CD4-positive, alpha-beta T cell treated with Interleukin-21 for 1 hour (primary cell): ENCODE measurements at regions not wholly inside any gene's neighbourhood (a gene's known extent, or its start where the extent isn't known, plus 50 kb on each side); places are given as distances from the start of the nearest gene placed in this dataset.
"Not testable (repeated sequence)": the region's sequence is repeated elsewhere in the genome, so short reads cannot be mapped to it uniquely, and the experiment has no call there.

Experiments used
- DNase-seq: peaks from one replicate; pipeline ENCODE4 v3.0.0-alpha.2; 2020

GRCh38 chr11:12585861-12586260, 88.4 kb upstream of the TEAD1 start:
- no peak for DNase-seq

GRCh38 chr11:12587333-12587991, 86.8 kb upstream of the TEAD1 start:
- DNase-seq, result no peak

DNA sequence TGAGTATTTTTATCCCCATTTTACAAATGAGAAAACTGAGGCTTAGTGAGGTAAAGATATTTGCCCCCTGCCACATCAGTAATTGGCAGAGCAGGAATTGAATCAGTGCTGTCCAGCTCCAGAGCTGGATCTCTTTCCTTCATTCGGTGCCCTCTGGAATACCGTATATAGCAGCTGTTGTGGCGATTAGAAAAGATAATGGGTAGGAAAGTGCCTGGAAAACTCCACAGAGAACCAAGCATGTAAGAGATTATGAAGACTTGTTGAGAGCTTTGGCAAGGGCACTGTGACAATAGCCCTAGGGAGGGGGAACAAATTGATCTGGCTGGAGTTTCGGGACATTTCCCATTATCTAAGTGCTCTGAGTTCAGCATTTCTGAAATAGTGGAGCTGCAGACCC, 82.5 kb upstream of the TEAD1 start:
- no peak for DNase-seq

DNA sequence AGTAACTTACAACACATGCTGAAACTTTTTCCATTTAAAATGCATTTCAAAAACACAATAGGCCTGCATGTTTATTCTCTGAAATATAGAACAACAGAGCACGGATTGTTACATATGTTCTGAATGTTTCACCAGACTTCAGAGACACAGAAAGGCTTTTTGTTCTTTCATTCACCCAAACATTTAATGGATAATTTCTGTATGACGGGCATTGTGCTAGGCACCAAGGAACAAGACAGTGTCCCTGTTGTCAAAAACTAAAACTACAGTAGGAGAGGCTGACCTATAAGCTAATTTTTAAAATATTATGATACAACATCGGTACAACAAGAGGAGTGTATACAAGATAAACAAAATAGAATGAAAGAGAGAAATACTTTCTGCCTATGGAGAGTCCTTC, 81.9 kb upstream of the TEAD1 start:
- DNase-seq, result no peak

DNA sequence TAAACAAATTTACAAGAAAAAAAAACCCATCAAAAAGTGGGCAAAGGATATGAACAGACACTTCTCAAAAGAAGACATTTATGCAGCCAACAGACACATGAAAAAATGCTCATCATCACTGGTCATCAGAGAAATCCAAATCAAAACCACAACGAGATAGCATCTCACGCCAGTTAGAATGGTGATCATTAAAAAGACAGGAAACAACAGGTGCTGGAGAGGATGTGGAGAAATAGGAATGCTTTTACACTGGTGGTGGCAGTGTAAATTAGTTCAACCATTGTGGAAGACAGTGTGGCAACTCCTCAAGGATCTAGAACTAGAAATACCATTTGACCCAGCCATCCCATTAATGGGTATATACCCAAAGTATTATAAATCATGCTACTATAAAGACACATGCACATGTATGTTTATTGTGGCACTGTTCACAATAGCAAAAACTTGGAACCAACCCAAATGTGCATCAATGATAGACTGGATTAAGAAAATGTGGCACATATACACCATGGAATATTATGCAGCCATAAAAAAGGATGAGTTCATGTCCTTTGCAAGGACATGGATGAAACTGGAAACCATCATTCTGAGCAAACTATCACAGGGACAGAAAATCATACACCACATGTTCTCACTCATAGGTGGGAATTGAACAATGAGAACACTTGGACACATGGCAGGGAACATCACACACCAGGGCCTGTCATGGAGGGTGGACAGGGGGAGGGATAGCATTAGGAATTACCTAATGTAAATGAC, 79.0 kb upstream of the TEAD1 start:
- DNase-seq, result not testable (repeated sequence)

DNA sequence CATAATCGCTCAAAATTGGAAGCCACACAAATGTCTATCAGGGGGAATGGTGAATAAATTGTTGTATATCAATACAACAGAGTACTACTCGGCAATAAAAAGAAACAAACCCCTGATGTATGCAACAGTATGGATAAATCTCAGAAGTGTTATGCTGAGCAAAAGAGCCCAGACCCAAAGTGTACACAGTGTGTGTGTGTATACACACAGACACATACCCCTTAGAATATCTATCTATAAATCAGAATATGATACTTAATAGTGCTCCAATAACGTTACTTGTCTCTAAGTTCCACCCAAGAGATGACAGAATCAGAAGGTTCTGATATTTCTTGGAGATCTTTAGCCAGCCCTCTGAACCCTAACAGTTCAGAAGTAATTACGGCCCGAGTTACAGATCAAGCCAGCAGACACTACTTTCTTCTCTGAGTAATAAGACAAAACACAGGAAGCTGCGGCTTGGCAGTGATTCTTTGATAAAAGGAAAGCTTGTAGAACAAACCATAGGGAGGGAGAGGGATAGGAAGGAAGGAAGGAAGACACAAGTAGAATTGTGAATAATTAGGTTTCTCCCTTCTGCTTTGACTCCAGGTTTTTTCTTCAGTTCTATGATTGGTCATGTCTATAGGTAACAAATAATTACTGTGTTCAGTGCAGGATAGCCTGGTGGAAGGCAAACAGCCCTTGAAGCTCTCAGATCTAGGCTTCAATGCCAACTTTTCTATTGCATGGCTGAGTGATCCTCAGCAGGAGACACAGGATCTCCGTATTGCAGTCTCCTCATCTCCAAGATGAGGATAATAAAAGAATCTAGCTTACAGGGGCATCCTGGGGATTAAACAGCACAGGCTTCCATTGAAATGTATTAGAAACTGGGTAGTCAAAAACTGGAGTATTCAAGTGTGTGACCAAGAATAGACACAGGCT, 75.6 kb upstream of the TEAD1 start:
- peak; percentile 13 for DNase-seq

GRCh38 chr11:12599408-12600143, 74.6 kb upstream of the TEAD1 start:
- peak; percentile 2 for DNase-seq

GRCh38 chr11:12600829-12601228, 73.4 kb upstream of the TEAD1 start:
- no peak for DNase-seq

GRCh38 chr11:12602421-12602820, 71.8 kb upstream of the TEAD1 start:
- no peak for DNase-seq

DNA sequence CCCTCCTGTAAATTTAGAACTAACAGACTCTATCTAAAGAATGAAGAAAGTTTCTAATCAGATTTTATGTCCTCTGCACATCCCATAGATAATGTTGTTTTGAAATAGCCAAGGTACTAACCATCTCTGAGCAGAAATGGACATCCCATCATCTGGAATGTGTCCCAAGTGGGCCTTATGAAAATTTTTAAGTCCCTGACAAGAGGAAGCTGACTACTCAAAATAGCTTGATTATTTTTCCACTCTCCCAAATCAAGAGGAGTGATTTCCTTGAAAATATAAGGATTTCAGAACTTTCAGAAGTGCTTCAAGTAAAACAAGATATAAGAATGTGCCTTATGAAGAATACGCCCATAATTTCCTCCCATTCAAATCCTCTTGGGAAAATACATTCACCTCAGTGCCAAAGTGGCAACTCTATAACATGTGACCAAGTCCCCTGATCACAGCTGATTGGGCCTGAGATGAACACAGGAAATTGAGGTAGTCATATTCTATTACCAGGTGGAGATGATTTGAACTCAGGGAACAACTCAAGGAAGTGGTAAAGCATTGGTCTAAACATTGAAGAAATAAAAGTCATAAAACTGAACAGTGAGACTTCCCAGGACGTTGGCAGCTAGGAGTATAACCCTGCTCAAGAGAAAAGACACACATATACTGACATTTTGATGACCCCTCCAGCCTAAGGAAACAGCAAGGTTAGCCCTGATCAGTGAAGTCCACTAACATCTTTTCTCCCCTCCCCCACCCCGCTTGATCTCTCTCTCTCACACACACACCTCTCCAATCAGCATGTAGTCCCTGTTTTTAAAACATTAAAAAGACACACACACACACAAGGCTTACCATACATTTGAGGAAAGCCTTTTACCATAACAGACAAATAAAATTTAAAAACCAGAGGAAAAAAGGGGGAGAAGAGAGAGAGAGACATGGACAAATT, 70.8 kb upstream of the TEAD1 start:
- DNase-seq, result no peak

DNA sequence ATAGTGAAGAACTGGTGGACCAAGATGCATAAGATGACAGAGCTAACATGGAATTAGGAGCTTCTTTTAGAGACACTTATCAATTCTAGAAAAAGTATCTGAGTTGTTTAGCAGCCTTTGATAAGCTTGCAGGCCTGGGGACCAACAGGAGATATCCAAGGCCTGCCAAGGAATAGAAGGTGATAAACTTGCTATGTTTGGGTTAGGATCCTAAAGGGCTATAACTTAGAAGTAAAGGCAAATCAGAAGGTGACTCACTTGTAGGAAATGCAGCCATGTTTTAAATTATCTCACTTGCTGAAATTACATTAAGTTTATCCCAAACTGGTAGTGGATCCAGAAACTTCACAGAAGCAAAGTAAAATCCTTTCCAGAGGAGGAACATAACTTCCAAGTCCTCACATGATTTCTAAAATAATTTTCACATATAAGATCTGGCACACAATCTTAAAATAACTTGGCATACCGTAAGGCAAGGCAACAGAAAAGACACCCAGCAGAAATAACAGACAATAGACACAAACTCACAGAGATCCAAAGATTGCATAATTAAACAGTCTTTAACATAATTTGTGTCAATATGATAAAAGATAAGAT, 69.6 kb upstream of the TEAD1 start:
- no peak for DNase-seq

- no peak for DNase-seq
Observed at GRCh38 chr11:12606597-12606996, 67.6 kb upstream of the TEAD1 start.

DNA sequence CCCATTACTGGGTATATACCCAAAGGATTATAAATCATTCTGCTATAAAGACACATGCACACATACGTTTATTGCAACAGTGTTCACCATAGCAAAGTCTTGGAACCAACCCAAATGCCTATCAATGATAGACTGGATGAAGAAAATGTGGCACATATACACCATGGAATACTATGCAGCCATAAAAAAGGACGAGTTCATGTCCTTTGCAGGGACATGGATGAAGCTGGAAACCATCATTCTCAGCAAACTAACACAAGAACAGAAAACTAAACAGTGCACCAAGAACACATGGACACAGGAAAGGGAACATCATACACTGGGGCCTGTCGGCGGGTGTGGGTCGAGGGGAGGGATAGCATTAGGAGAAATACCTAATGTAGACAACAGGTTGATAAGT, 65.5 kb upstream of the TEAD1 start:
- DNase-seq, result not testable (repeated sequence)

DNA sequence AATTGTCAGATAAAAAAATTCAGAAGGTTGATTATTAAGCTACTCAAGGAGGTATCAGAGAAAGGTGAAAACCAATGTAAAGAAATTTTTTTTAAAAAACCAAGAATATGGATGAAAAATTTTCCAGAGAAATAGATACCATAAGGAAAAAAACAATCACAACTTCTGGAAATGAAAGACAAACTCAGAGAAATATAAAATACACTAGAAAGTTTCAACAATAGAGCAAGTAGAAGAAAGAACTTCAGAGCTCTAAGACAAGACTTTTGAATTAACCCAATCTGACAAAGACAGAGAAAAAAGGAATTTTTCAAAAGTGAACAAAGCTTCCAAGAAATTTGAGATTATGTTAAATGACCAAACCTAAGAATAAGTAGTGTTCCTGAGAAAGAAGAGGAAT, 62.9 kb upstream of the TEAD1 start:
- no peak for DNase-seq

DNA sequence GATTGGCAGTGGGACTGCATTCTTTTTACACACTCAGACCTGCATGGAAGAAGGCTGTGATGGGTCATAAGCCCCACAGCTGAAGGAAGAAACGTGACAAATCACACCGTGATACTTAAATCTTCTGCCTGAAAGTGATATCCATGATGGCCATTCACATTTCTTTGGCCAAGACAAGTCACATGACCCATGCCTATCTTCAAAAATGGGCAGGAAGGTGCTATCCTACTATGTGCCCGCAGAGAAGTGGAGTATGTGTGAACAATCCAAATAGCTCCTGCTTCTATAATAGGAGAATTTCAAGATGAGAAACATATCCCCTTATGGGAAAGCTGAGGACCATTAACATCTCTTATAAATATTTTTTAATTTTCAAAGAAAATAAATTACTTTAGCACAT, 56.6 kb upstream of the TEAD1 start:
- no peak for DNase-seq

DNA sequence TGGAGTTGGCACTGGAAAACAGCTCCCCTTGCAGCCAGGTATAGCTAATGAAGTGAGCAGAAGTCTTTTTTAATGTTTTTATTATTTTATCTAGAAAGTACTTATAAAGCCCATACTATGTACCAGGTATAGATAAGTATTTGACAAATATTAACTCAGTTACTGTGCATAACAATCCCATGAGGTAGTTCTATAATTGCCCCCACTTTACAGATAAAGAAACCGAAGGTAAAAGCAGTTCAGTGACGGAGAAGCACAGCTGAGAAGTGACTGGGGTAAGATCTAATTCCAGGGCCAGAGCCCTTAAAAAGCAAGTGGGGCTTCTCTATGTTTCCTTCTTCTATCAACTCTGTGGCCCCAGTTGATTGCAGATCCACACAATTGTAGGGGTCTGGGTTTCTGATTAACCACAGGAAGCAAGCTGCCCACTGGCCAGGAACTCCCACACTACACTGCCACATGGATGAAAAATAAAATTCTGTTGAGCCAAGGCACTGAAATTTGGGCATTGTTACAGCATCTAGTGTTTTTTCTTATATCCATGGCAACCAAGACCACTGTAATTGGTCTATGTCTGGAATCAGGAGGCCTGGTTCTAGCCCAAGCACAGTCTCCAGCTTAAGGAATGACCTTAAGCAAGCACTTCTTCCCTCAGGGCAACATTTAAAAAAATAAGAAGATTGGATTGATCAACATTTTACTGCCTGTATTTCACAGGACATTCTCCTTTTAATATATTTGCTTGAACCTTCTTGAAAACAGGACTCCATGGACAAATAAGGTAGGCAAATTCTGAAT, 55.3 kb upstream of the TEAD1 start:
- no peak for DNase-seq

GRCh38 chr11:12623869-12624268, 50.4 kb upstream of the TEAD1 start:
- DNase-seq, result no peak
